ENCODE measurements at regions not wholly inside any gene's neighbourhood (a gene's known extent, or its start where the extent isn't known, plus 50 kb on each side); places are given as distances from the start of the nearest gene placed in this dataset.
"Not testable (repeated sequence)": the region's sequence is repeated elsewhere in the genome, so short reads cannot be mapped to it uniquely, and the experiment has no call there.

GRCh38 chr12:131192951-131193350 lies 239.2 kb downstream of the ADGRD1 start:
- DNase-seq = no peak

DNA sequence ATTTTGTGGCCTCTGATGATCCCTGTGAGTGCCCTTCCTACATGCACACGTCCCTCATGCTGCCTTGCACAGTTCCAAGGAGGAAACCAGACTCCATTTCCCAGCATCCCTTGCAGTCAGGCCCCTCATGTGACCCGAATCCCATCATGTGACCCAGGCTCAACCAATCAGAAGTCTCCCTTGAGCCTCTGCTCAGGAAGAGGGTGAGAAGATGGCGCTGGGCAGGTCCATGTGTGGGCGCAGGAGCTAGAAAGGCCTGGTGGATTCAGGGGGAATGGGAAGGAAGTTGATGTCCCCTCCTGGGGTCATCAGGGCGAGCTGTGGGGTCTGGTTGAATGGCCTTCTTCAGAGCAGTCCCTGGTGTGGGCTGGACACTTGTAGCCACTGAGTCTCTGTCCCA lies 240.5 kb downstream of the ADGRD1 start:
- DNase-seq = no peak

- DNase-seq = no peak
Observed at GRCh38 chr12:131195796-131196195, 242.1 kb downstream of the ADGRD1 start.

- DNase-seq = no peak
Observed at GRCh38 chr12:131196220-131196619, 242.5 kb downstream of the ADGRD1 start.

GRCh38 chr12:131197490-131197889 lies 243.8 kb downstream of the ADGRD1 start:
- no peak for DNase-seq

GRCh38 chr12:131199221-131199620 lies 245.5 kb downstream of the ADGRD1 start:
- DNase-seq = no peak

GRCh38 chr12:131201912-131202311 lies 248.2 kb downstream of the ADGRD1 start:
- not testable (repeated sequence) for DNase-seq

DNA sequence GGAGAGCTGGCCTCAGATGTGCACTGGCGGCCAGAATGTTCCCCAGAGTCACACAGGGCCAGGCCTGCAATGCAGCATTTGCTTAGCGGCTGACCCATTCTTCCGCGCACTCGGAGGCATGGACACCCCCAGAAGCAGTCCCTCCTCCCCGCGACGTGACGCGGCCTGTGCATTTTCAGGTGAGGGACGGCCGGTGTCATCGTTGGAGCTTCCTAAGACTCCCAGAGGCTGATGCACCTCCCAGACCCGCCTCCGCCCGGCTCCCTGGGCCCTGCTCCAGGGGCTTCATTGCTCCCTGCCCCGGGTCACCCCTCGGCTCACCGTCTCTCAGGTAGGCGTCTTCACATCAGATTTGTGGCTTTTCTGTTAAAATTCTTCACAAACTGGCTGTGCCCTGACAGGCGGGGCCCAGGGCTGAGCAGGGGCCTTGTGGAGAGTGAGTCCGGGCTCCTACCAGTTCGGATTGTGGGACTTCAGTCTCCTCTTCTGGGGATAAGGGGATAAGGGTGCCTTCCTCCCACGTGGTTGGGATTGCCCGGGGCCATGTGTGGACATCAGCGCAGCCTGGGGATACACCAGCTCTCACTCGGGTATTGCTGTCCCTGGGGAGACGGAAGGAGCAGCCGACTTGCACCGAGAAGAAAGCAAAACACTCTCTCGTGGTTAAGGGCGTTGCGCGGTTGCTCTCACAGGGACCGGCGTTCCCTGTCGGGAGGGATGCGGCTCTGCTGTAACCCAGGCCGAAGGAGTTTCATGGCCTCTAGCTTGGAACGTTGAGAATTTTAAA lies 249.1 kb downstream of the ADGRD1 start:
- no peak for DNase-seq

DNA sequence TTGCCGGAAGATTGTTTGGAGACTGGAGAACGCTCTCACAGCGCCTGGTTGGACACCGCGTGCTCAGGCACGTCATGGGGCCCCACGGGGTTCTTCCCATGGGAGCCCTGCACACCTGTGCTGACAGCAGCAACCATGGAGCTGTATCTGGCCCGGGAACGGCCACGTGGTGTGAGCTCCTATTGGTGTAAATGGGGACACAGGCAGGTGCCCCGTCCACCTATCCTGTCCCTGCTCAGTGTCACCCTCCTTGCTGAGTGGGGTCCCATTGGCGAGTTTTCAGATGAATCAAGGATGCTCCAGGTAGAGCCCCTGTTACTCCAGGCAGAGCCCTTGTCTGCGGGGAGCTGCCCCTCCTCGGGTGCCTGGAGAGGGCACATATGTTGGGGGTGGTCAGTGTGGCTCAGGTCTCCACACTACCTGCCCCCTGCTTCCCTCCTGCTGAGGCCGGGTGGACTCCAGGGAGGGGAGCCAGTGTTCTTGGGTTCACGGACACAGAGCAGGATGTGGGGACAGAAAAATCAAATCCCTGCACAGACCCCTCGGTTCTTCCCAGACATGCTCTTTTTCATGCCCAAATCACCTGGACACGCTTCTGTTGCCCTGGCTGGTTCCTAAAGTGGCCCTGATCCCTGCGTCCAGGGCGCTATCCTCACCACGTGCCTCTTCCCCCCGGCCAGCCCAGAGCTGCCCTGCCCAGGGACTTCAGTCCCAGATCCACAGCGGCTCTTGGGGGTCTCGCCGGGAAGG lies 250.1 kb downstream of the ADGRD1 start:
- no peak for DNase-seq

DNA sequence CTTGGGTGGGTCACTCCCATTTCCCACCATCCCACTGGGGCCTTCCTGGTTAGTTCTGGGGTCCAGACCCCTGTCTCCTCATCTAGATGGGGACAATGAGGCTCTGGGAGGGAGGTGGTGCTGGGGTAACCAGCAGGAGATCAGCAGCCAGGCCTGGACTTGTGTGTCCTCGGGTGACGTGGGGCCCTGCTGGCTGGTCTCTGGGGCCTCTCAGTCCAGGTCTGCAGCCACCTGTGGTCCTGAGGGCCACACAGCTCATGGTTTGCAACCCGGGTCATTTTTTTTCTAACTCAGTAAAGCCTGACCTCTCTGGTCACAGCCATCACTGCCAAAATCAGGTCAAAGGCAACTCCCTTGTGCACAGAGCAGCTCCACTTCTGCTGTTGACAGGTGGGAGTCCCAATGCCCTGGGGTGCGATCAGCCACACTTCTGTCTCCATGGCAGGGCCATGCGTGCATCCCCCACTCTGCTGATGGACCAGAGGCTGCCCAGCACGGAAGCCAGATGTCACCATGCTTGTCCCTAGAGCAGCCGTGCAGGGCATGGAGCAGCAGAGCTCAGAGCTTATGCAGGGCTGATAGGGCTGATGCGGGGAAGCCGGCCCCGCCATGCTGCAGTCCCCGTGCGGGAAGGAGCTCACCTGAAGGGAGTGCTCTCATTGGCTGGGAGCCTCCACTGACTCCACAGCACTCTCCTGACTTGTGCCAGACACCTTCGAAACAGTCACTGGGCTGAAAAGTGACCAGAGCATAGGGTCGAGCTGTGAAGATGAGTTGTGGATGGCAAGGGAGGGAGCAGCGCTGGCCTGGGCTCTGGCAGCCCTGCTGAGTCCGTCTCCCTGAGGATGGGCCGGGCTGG lies 250.9 kb downstream of the ADGRD1 start:
- no peak for DNase-seq

- DNase-seq = not testable (repeated sequence)
Observed at GRCh38 chr12:131205275-131205933, 251.7 kb downstream of the ADGRD1 start.

GRCh38 chr12:131206630-131207299 lies 253.1 kb downstream of the ADGRD1 start:
- not testable (repeated sequence) for DNase-seq

GRCh38 chr12:131207300-131207660 lies 253.6 kb downstream of the ADGRD1 start:
- not testable (repeated sequence) for DNase-seq

DNA sequence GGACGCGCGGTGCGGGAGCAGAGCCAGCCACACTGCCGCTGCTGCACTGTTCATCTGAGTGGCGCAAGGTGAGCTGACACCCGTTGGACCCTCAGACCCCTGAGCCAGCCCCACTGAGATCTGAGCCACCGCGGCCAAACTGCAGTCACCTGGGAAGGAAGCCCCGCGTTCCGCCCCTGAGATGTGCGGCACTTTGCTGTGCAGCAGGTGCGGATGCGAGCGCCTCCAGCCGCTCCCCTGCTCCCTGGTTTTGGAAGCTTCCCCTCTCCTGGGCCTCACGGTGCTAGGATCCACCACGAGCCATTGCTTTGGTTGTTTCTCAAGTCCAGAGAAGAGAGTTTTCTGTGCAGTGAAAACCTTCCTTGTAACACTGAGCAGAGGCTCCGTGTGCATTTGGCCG lies 254.1 kb downstream of the ADGRD1 start:
- not testable (repeated sequence) for DNase-seq

DNA sequence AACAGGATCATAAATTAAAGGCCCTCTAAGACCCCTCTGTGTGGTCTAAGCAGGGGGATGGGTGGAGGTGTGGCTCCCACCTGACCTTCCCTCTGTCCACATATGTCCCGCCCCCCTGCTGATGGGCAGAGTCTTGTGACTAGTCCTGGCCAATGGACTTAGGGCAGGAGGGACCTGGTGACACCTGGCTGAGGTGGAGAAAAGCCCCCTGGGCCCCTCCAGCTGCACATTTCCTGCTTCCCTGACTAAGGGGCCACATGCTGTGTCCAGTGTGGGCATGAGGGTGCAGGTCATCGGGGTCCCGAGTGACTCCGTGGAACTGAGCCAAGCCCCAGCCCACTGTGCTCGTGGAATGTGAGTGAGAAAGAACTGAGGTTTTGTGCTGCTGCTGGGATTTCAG lies 254.7 kb downstream of the ADGRD1 start:
- no peak for DNase-seq

GRCh38 chr12:131209082-131210070 lies 255.7 kb downstream of the ADGRD1 start:
- peak; percentile 27 for DNase-seq

DNA sequence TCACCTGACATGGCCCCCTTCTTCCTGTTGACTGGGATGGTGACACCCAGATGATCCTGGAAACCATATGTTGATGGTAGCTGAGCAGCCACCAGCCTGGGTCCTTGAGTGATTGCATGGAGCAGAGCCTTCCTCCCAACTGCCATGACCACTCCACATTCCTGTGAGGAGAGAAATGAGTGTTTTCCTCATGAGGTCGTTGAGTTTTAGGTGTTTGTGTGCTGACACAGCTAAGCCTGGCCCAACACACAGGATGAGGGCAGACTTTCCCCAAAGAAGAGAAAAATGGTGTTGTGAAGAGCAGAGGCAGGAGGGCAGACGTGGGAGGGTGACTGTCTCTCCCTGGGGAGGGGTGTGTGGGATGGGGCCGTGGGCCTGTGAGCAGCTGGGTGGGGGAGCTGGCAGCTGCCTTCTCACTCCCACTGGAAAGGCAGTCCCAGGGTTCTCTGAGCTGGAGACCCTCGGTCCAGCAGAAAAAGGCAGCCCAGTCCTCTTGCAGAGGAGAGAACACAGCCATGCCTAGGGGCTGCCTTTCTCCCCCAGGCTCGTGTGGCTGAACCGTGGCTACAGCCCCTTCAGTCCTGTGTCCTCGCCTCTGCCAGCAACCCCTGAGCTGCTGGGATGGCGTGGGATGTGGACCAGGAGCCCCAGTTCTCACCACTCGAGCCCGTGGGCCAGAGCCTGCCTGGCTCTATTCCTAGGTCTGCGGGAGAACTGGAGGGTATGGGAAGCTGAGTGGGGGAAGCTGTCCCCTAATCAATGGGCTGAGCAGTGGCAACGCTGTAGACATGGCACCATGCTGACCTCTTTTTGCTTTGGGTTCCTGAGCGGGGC lies 257.0 kb downstream of the ADGRD1 start:
- no peak for DNase-seq

- no peak for DNase-seq
Observed at GRCh38 chr12:131211340-131211938, 257.7 kb downstream of the ADGRD1 start.

DNA sequence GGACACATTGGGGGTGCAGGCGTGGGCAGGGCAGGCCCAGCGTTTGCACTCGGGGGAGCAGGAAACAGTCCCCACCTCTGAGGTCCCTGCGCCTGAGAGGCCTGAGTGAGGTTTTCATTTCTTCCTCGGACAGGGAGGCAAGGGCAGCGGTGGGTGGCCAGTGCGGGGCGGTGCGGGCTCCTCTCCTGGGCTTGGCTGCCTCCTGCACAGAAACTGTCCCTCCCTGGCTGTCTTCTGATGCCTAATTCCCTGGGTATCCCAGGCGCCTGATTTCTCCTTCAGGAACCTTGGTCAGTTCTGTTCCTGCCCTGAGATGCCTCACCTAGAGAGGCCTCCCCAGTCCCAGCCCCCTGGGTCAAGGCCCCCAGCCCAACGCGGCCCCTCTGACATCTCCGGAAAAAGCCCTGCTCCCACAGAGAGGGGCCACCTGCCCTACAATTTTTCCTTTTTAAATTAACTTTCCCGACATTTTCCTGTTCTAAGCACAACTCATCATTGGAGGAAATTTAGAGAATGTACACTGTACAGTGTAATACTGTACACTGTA lies 260.3 kb downstream of the ADGRD1 start:
- DNase-seq = no peak

Measured in stimulated activated CD4-positive, alpha-beta T cell treated with anti-CD3 and anti-CD28 coated beads, Interleukin-1b, Interleukin-23, amount 100 ng/mL, for 48 hours (primary cell).